GM19324 (cell line): ENCODE measurements at regions not wholly inside any gene's neighbourhood (a gene's known extent, or its start where the extent isn't known, plus 50 kb on each side); places are given as distances from the start of the nearest gene placed in this dataset.
"Not testable (repeated sequence)": the region's sequence is repeated elsewhere in the genome, so short reads cannot be mapped to it uniquely, and the experiment has no call there.

Source experiments
- ATAC-seq: cut with Tn5 transposase; IDR thresholded peaks from one replicate; pipeline ENCODE4 v1.9.1; 2021; ENCODE audit warnings: mild to moderate bottlenecking, moderate library complexity; ENCODE audit not compliant: unreplicated experiment, low FRiP score

DNA sequence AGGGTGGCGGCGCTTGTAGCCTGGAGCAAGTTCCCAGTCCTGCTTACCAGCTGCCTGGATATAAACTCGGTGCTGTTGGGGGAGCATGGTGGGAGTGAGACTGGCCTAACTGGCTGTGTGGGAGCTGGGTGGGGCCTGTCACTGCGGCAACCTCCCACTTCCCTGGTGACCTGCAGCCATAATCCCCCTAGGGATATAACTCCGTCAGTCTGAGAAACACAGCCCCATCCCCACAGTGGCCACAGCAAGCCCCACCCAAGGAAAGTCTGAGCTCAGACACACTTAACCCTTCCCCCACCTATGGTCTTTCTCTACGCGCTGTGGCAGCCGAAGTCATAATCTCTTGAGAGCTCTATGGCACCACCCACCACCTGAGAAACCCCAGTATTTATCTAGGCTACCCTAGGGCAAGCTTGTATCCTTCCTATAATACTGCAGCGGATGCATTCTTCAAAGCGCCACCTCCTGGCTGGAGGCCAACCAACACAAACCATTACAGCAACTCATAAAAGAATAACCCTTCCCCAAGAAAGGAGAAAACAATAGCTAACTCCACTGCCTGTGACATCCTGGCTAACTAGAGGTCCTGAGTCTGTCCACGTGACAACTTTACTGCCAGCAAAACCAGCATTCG lies 57.4 kb downstream of the ZNF648 start:
- no peak for ATAC-seq

DNA sequence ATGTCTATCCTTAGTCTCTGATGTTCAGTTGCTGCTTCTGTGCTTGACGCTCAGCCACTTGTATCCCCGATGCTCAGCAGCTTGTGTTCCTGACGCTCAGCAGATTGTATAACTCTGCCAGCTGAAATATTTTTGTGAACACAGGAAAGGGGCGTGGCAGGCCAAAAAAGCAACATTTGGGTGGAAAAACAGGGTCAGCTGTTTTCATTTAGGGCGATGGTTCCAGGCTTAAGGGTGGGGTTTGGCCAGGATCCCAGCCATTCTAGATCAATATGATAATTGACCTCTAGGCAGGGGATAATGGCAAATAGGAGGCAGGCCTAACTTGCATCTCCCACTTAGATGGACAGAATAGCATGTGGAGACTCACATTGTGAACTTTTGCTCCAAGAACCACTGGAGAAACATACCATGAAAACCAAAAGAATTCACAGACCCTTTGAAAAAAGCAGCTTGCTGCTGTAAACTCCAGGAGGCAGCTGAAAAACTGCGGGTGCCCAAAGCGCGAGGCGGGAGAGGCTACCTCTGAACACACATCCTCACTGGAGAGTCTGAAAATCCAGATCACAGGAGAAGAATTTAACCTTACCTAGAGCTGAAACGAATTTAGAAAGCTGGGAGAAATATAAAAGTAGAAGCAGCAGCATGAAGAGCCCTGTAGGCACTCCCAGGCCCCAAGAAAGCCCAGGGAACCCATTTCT lies 58.3 kb downstream of the ZNF648 start:
- ATAC-seq: no peak

DNA sequence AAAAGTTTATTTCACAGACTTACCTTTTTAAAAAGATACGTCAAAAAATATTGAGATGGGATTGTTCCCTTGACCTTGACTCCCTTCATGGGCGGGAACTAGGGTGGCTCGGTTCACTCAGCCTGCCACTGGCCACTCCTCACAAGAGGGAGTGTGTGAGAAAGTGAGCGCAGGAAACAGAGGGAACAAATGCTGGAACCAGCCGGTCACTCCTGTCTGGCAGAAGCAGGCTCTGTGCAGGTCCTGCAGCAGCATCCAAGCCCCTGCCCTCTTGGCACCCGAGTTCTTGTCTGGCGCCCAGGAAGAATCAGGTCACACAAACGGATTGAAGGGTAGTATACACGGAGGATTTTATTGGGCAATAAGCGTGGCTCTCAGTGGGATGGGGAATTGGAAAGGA lies 58.9 kb downstream of the ZNF648 start:
- ATAC-seq: no peak

DNA sequence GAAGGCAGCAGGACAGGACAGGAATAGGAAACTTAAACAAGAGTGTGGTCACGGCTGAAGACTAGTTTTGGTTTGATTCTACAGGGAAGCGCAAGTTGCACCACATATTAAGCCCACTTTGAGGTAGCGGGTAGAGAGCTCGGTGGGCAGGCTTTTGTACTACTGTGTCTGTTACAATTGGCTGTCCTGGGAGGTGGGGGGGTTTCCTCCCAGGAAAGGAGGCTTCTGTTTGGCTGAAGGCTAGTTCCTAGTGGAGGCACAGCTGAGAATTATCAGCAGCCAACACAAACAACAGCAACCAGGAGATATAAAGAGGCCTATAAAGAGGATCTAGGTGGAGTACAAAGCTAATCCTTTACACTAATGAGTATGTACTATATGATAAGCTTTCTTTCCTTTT lies 62.7 kb downstream of the ZNF648 start:
- ATAC-seq: no peak

DNA sequence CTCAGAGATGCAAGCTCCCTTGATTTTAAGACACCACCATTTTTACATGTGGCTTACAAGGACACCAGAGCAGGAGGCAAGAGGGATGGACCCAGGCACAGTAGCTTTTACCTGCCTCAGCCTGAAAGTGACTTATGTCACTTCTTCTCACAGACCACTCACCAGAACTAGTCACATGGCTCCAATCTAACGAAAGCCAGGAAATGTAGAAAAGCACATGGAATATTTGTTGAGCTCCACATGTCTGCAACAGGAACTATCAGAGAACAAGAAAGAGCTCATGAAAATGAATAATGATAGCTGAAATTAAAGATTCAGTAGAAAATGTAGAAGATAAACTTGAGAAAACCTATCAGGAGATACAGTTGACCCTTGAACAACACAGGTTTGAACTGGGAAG lies 69.4 kb downstream of the ZNF648 start:
- no peak for ATAC-seq

DNA sequence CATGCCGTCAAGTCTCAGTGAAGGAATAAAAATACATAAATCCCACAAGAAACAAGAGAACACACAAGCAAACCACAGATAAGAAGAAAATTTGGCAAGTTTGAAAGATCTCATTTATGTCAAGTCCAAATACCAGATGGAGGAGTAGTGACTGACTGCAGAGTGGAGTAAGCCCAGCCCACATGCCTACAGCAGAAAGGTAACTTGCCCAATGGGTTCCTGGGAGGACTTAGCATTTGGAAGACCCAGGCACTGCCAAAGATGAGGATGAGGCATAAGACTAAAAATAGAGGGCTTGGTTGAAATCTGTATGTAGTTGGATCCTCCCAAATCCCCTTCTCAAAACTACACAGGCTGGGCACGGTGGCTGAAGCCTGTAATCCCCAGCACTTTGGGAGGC lies 70.8 kb downstream of the ZNF648 start:
- no peak for ATAC-seq

DNA sequence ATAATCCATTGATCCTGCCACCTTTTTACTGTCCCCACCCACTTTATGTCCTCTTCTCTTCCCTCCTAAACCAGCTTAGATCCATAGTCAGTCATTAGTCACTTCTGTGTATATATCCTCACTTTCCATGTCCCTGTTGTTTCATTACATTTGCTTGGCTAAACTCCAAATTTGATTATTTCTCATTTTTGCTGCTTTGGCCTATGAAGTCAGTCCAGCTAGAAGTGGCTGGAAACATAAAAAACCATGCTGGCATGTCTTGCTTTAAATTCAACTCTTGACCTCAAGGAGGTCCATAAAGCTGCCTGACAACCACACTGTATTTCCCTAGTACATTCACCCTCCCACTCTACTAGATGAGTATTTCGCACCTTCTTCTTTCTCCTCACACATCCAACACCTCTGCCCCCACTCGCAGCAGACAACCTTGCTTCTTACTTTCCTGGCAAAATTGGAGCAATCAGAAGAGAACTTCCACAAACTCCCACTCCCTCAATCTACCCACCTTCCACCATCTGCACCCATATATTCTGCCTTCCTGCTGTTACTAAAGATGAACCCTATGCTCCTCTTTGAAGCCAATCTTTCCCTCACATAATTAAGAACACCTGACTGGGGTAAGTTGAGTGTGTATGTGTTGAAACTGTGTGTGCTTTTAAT lies 72.1 kb downstream of the ZNF648 start:
- no peak for ATAC-seq

DNA sequence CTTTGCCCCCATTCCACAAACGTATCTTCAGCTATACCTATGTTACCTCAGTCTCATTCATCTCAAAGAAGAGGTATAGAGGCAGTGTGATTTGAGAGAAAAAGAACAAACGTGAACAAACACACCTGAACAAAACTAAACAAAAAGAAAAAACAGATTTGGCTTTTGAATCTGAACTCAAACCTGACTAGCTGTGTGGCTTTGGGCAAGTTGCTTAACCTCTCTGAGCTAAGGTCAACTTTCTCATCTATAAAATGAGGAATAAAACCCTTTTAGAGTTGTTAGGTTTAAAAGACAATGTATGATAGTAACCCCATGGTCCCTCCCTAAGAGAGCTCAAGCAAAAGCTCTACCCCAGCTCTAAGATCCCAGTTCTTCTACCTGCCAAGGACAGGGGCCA lies 73.5 kb downstream of the ZNF648 start:
- ATAC-seq: no peak

DNA sequence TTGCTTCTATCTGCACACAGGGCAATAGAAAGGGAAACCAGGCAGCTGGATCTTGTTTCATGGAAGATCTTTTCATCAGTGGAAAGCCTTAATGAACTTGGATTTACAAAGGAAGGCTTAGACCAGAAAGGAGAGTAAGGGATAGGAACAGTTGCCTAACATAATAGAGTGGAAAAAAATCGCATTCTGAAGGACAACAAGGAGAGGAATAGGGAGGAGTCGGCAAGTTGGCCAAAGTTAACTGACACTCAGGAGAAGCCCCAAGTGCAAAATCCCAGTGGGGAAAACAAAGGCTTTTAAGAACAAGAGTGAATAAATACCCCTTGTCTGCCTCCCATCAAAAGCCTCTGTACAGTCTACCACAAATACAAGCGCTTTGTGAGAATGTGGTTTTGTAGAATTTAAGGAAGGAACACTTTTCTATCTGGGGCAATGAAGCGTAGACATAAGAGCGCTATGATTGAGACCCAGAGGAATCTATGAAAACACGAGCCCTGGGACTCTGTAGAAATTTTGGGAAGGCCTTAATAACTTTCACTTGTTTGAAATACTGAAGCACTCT lies 74.1 kb downstream of the ZNF648 start:
- no peak for ATAC-seq

DNA sequence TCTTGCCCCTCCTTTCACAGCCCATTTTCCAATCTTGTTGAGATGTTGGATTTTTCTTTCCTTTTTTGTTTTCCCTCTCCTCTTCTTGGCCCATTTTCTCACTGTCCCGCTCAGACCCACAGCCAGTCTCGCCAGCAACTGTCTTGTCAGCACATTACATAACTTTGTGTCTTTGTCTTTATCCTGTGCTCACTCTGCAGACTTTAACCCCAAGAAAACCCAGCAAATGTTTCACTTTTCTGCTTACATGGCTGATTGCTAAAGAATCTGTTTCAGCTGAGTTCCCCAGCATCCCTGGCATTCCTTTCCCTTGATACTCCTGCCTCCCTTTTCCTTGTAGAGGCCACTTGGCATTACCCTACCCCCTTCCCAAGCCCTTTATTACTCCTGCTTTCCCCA lies 74.6 kb downstream of the ZNF648 start:
- ATAC-seq: no peak

DNA sequence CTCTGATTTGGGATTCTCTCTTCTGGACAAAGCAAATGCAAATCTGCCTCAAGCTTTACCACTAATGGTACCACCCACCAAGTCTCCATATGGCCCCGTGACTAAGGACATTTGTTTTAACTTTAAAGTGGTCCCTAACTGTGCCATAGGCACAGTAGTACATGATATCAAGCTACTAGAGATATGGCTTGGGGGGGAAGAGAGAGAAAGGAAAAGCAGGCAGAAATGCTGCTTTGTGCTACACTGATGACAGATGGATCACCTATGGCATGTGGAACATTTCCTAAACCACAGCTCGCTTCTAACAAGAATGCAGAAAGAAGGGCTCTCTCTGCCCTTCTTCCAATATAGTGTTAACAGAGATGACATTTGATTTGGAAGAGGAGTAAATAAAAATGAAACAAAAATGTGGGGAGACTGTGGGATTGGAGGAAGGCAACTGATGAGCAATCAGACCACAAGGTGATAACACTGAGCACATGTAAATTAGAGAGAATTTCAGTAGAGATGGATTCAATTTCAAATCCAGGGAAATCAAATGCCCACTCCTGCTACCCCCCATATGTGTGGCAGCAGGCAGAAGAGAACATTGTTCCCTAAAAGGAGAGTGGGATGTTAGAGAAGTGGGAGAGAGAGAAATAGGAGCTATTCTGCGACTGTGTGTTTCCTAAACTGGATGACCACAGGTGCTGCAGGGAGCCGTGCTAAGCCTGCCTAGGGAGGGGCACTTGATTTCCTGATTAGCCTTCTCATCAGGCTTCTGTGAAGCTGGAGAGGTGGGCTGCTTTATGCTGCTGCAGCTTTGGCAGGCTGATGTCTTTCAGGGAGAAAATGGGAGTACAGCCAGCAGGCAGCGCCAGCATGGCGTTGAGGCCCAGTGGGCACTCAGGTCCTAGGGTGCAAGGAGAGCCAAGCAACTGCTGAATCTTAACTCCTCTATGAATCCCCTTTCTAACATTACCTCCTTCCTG lies 75.3 kb downstream of the ZNF648 start:
- no peak for ATAC-seq

DNA sequence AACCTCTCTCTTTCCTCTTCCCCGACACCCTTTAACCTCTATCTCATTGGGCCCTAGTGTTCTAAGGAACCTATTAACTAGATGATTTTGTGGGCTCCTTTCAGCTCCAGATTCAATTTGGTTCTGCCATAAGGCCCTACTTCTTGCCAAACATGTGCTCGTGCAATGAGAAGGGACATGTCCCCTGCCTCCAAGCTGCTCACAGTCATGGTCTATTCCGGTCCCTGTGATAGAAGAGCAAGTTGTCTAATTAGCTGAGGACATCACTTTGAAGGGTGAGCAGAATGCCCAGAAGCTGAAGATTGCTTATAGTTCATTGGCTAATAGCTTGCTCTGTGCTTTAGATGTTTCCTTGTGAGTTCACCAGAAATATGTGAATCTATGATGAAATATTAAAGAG lies 76.2 kb downstream of the ZNF648 start:
- no peak for ATAC-seq

DNA sequence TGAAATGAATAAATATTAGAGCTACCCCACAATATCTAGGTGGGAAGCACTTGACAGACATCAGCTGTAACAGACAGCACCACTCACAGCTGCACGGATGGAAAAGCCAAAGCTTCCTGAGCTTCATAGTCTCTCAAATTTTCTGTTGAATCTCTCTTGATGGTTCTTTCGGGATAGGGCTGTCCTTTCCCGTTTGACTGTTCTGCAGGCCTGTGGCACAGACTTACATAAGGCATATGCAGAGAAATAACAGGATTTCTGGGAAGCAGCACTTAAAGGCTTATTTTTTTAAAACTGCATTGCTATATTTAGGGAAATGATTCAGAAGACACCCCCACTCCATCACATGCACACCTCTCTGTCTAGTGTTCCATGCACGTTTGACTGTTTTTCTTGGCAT lies 77.5 kb downstream of the ZNF648 start:
- no peak for ATAC-seq

DNA sequence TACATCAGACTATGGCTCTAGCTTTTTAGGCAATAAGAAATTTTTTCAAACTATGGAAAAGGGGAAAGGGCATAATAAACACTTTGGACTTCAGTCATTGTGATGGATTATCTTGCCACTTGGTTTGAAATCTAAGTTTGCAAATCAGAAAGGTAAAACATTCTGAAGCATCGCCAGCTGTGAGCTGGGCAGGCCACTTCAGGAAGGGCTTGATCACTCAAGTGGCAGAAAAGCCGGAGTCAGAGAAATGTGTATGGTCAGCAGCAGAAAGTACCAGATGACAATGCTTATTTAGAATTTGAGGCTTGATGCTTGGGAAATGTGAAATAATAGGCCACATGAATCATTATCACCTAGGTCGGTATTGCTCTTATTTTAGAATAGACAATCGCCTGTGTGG lies 79.7 kb downstream of the ZNF648 start:
- ATAC-seq: no peak

DNA sequence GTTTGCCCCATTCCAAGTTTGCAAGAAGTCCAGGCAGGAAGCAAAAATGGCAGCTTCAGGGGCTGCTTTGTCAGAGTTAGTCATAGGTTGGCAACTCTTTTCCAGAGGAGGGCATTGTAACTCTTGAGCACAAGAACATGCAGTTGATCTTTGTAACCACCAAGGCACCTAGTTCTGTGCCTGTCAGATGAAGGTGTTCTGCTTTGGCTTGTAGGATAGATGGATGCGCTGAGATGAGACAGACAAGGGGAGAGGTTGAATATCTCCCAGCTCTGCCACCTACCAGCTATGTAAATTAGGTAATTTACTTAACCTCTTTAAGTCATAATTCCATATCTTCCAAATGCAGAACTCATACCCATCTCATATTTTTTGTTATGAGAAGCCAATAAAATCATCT lies 89.3 kb downstream of the ZNF648 start:
- ATAC-seq: no peak

DNA sequence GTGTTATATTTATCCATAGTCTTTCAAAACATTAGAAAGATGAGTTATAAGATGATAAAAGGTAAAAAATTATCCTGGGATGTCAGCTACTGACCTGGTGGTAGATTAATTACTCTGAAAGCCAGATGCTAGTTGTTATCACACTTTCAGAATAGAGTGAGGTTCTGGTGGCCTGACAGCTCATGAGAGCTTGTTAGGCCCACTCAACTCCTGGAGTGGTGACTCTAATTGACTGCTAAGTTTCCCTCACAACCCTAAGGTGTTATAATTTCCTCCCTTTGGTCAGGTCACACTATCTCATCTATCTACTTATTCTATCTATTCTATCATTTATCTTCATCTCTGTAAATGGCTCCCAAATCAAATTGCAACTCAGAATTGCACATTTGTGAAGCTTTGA lies 90.1 kb downstream of the ZNF648 start:
- ATAC-seq: no peak

DNA sequence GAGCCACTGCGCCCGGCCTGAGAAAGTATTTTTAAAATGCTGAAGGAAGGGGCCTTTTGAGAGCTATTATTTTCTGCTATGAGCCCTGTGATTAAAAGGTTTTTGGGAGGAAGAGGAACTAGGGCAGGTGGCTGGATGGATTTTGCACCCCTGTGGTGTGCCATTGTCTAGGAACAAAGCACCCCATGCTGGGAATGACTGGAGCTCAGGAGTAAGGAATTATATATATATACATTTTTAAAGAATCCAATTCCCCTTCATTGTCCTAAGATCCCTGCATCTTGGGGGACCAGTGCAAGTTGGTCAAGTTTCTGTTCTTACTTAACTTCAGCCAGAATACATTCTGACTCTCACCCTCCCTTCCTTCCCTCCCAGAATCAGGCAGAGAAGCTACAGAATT lies 91.6 kb downstream of the ZNF648 start:
- no peak for ATAC-seq

DNA sequence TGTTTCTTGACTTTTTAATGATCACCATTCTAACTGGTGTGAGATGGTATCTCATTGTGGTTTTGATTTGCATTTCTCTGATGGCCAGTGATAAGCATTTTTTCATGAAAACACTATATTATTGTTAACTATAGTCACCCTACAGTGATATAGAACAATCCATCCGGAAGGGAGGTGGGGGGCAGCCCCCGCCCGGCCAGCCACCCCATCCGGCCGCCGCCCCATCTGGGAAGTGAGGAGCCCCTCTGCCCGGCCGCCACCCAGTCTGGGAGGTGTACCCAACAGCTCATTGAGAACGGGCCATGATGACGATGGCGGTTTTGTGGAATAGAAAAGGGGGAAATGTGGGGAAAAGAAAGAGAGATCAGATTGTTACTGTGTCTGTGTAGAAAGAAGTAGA lies 106.8 kb downstream of the ZNF648 start:
- ATAC-seq: not testable (repeated sequence)

DNA sequence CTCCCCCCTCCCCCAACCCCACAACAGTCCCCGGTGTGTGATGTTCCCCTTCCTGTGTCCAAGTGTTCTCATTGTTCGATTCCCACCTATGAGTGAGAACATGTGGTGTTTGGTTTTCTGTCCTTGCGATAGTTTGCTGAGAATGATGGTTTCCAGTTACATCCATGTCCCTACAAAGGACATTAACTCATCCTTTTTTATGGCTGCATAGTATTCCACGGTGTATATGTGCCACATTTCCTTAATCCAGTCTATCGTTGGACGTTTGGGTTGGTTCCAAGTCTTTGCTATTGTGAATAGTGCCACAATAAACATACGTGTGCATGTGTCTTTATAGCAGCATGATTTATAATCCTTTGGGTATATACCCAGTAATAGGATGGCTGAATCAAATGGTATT lies 107.3 kb downstream of the ZNF648 start:
- not testable (repeated sequence) for ATAC-seq

DNA sequence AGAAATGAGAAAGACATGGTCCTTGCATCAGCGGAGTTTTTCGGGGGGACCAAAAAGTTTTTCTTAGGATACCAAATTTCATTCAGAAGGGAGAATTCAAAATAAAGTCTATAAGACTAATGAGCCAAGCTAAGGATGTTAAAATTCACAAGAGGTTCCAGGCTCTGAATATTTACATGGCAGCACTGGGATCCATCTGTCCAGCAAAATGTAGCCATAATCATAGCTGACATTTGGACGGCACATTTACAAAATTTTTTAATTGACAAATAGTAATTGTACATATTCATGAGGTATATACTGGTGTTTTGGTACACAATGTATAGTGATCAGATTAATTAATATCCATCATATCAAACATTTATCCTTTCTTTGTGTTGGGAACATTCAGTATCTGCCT lies 107.9 kb downstream of the ZNF648 start:
- ATAC-seq: no peak

DNA sequence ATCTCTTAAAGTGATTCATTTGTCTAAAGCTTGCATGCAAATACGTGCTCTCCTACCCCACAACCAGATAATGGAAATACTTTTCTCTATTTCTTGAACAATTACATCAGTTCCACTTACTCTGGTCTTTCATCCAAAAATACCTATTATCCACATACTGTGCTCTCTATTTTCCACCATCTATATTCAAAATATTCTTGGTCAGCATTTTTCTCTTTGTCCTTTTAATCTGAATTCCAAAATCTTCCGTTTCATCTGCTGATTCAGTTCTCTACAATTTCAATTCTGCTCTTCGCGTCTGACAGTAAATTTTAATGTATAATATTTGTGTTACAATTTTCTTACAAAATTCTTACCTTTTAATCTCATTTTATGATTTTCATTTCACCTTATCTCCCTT lies 110.3 kb downstream of the ZNF648 start:
- no peak for ATAC-seq
